ENCODE measurements at regions not wholly inside any gene's neighbourhood (a gene's known extent, or its start where the extent isn't known, plus 50 kb on each side); places are given as distances from the start of the nearest gene placed in this dataset.

- intact Hi-C loops (cut with micrococcal nuclease): no loop called here
- ChIA-PET RAD21 (ENCODE audit: low non-redundant PET in 1 of 2, low total read pairs in 2 of 2, uncharacterized antibody in 2 of 2, unreplicated experiment in 2 of 2) (no interaction called here), CTCF (no interaction called here), POLR2A (no interaction called here)
- Histone ChIP-seq H3K9me3 (ENCODE audit: control insufficient read depth in 1 of 2, insufficient read depth in 1 of 2, low read depth in 1 of 2, low read length in 2 of 2) (no peaks in the 10 kb centered on the region; a peak in 1 of 4 replicates), H4K20me1 (ENCODE audit: insufficient read depth) (no peaks in the 10 kb centered on the region), H3K9ac (ENCODE audit: low read length) (no peak overlapping the region), H3K36me3 (ENCODE audit: control insufficient read depth in 1 of 2, insufficient read depth in 2 of 2, low read length in 2 of 2) (no peaks in the 10 kb centered on the region), H3K4me1 (ENCODE audit: control insufficient read depth in 1 of 2, insufficient read depth in 2 of 2, low read length in 2 of 2) (no peaks in the 10 kb centered on the region), H2AFZ (ENCODE audit: low read depth, low read length, poor library complexity, severe bottlenecking) (no peak overlapping the region), H3K9me2 (ENCODE audit: insufficient read depth) (no peaks in the 10 kb centered on the region), H3K79me2 (ENCODE audit: insufficient read depth, low read length) (no peaks in the 10 kb centered on the region), H3K4me3 (replicated peaks in 1 of 2; ENCODE audit: low read depth in 1 of 2, low read length in 2 of 2) (no peak overlapping the region), H3K27ac (ENCODE audit: low read depth, low read length) (no peak overlapping the region), H3K27me3 (ENCODE audit: insufficient read depth, low read length) (no peaks in the 10 kb centered on the region), H3K4me2 (ENCODE audit: low read length) (no peak overlapping the region)
- TF ChIP-seq RAD21 (IDR thresholded peaks at IDR 0.05; ENCODE audit: low read depth): no peak
- no peak for TF ChIP-seq CTCF (IDR thresholded peaks at IDR 0.05 in 2 of 3, conservative IDR thresholded peaks at IDR 0.05 in 1 of 3; ENCODE audit: borderline replicate concordance in 1 of 3, insufficient read depth in 1 of 3, low read depth in 2 of 3, low read length in 2 of 3)
- DNase-seq (ENCODE audit: low read depth, low spot score): no peak
- ATAC-seq: no peak
- no TSS peak for BruUV-seq (replicated peaks)
These were observed 453.3 kb downstream of the NUF2 start for GRCh38 chr1:163774978-163775620.

GRCh38 chr1:163777205-163777604, 455.5 kb downstream of the NUF2 start:
- TF ChIP-seq SIN3A (IDR thresholded peaks at IDR 0.05; ENCODE audit: low read depth) (no peak), POLR2AphosphoS5 (IDR thresholded peaks at IDR 0.05; ENCODE audit: low read depth, low read length) (no peak), EGR1 (IDR thresholded peaks at IDR 0.05; ENCODE audit: low read depth) (no peak), JUND (IDR thresholded peaks at IDR 0.05) (no peak), SP1 (IDR thresholded peaks at IDR 0.05; ENCODE audit: low read depth) (no peak), ZNF274 (IDR thresholded peaks at IDR 0.05; ENCODE audit: low read depth, low read length) (no peak), CTCF (IDR thresholded peaks at IDR 0.05 in 2 of 3, conservative IDR thresholded peaks at IDR 0.05 in 1 of 3; ENCODE audit: borderline replicate concordance in 1 of 3, insufficient read depth in 1 of 3, low read depth in 2 of 3, low read length in 2 of 3) (no peak)
- ATAC-seq (no peak), DNase-seq (ENCODE audit: low read depth, low spot score) (no peak)
- BruUV-seq (replicated peaks): no TSS peak
- peaks cover 3 to 7% of the 10 kb centered on the region in 2 experiments; a peak in 2 of 4 replicates for H3K9me3 ChIP-seq (ENCODE audit: control insufficient read depth in 1 of 2, insufficient read depth in 1 of 2, low read depth in 1 of 2, low read length in 2 of 2)
- intact Hi-C loops (cut with micrococcal nuclease): no loop called here
- H2AFZ ChIP-seq (ENCODE audit: low read depth, low read length, poor library complexity, severe bottlenecking): no peak overlapping the region
- H3K4me3 ChIP-seq (replicated peaks in 1 of 2; ENCODE audit: low read depth in 1 of 2, low read length in 2 of 2): no peak overlapping the region
- no peaks in the 10 kb centered on the region for H3K4me1 ChIP-seq (ENCODE audit: control insufficient read depth in 1 of 2, insufficient read depth in 2 of 2, low read length in 2 of 2)
- CTCF ChIA-PET: no interaction called here
- no peaks in the 10 kb centered on the region for H3K27me3 ChIP-seq (ENCODE audit: insufficient read depth, low read length)
- RAD21 ChIA-PET (ENCODE audit: low non-redundant PET in 1 of 2, low total read pairs in 2 of 2, uncharacterized antibody in 2 of 2, unreplicated experiment in 2 of 2): no interaction called here
- no peaks in the 10 kb centered on the region for H3K36me3 ChIP-seq (ENCODE audit: control insufficient read depth in 1 of 2, insufficient read depth in 2 of 2, low read length in 2 of 2)
- no peaks in the 10 kb centered on the region for H4K20me1 ChIP-seq (ENCODE audit: insufficient read depth)
- no peaks in the 10 kb centered on the region for H3K9me2 ChIP-seq (ENCODE audit: insufficient read depth)
- H3K79me2 ChIP-seq (ENCODE audit: insufficient read depth, low read length): no peaks in the 10 kb centered on the region
- no peak overlapping the region for H3K9ac ChIP-seq (ENCODE audit: low read length)
- no peak overlapping the region for H3K4me2 ChIP-seq (ENCODE audit: low read length)
- POLR2A ChIA-PET: no interaction called here
- H3K27ac ChIP-seq (ENCODE audit: low read depth, low read length): no peak overlapping the region

All from HCT116 (cell line).